ENCODE measurements at regions not wholly inside any gene's neighbourhood (a gene's known extent, or its start where the extent isn't known, plus 50 kb on each side); places are given as distances from the start of the nearest gene placed in this dataset.

DNA sequence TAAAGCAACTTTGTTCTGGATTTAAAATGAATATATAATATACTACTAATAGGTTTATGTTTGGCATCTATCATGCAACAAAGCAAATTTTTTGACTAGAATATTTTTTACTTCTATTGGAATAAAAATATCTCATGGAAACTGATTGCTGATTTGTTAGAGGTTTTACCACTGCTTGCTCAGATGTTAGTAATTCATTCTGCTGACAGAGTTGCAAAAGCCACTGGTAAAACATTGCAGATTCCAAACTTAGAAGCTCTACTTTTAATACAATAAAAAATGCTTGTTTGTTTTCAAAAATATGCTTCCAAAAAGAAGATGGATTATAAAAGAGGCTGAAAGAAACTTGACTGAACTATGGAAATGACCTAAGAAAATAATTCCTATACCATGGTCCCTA, 795.2 kb downstream of the PCDH18 start:
- TF ChIP-seq, protein P1, sequence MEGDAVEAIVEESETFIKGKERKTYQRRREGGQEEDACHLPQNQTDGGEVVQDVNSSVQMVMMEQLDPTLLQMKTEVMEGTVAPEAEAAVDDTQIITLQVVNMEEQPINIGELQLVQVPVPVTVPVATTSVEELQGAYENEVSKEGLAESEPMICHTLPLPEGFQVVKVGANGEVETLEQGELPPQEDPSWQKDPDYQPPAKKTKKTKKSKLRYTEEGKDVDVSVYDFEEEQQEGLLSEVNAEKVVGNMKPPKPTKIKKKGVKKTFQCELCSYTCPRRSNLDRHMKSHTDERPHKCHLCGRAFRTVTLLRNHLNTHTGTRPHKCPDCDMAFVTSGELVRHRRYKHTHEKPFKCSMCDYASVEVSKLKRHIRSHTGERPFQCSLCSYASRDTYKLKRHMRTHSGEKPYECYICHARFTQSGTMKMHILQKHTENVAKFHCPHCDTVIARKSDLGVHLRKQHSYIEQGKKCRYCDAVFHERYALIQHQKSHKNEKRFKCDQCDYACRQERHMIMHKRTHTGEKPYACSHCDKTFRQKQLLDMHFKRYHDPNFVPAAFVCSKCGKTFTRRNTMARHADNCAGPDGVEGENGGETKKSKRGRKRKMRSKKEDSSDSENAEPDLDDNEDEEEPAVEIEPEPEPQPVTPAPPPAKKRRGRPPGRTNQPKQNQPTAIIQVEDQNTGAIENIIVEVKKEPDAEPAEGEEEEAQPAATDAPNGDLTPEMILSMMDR (IDR thresholded peaks at IDR 0.05), result no peak
- TF ChIP-seq EZH2phosphoT487 (IDR thresholded peaks at IDR 0.05) (no peak), EZH2 (IDR thresholded peaks at IDR 0.05) (no peak)
